Right lung (tissue), 2 donors: ENCODE measurements at regions not wholly inside any gene's neighbourhood (a gene's known extent, or its start where the extent isn't known, plus 50 kb on each side); places are given as distances from the start of the nearest gene placed in this dataset.

Experiments
- DNase-seq, 2 donors: peaks; one replicate each; pipeline ENCODE4 v3.0.0-alpha.2; 2013

GRCh38 chr5:2492476-2492875, 259.0 kb downstream of the IRX2 start:
- DNase-seq, result no peak

GRCh38 chr5:2491846-2492245, 259.6 kb downstream of the IRX2 start:
- no peak for DNase-seq

- DNase-seq, result no peak
Observed at GRCh38 chr5:2489306-2489705, 262.2 kb downstream of the IRX2 start.

DNA sequence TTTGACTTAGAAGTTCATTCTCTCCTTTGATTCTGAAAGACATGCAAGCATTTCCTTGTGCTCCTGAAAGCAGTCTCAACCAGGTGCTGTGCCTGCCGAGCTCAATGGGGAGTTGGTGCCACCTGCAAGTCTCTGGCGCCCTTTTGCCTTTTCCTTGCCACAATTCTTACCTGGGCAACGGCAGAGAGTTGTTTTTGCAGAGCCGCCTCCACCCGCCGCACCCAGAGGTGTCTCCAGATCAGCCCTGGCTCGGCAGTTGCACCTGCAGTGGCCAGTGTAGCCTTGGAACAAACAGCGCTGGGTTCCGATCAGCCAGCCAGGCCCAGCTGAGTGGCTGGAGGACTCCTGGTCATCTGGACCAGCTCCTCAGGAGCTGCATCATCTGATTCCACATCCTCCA, 262.9 kb downstream of the IRX2 start:
- no peak for DNase-seq

- DNase-seq, result no peak
Observed at GRCh38 chr5:2487152-2487763, 264.2 kb downstream of the IRX2 start.

DNA sequence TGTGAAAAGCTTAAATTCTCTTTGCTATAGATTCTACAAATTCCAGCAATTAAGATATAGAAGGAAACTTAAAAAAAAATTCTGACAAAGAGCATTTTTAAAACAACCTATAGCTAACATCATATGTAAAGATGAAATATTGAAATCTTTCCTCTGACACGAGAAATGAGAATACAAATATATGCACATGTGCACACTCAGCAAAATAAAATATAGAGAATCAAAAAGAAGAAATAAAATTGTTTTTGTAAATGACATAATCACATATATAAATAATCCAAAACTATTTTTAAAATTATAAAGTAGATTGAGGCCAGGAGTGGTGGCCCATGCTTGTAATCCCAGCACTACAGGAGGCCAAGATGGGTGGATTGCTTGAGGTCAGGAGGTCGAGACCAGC, 265.1 kb downstream of the IRX2 start:
- no peak for DNase-seq

- no peak for DNase-seq
Observed at GRCh38 chr5:2482778-2483177, 268.7 kb downstream of the IRX2 start.

DNA sequence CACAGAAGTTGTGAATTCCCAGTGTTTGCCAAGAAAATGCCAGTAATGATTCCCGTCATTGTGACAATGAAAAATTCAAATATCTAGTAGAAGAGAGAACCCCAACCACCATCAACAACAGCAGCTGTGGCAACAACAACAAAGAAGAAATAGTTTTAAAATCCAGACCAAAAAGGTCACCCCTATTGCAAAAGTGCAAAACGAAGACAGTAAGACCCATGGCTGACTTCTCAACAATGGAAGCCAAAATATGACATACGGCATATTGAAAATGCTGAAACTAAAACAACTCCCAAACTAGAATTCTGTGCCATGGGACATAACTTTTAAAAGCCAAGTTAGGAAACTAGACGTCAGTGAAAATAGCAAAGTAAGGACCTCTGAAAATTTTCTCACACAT, 270.6 kb downstream of the IRX2 start:
- peak; percentile 24 to 29 for DNase-seq

- no peak for DNase-seq
Observed at GRCh38 chr5:2475902-2476301, 275.6 kb downstream of the IRX2 start.

GRCh38 chr5:2472670-2473069, 278.8 kb downstream of the IRX2 start:
- DNase-seq, result no peak

GRCh38 chr5:2471152-2471879, 280.2 kb downstream of the IRX2 start:
- no peak for DNase-seq

- no peak for DNase-seq
Observed at GRCh38 chr5:2466966-2467365, 284.5 kb downstream of the IRX2 start.

DNA sequence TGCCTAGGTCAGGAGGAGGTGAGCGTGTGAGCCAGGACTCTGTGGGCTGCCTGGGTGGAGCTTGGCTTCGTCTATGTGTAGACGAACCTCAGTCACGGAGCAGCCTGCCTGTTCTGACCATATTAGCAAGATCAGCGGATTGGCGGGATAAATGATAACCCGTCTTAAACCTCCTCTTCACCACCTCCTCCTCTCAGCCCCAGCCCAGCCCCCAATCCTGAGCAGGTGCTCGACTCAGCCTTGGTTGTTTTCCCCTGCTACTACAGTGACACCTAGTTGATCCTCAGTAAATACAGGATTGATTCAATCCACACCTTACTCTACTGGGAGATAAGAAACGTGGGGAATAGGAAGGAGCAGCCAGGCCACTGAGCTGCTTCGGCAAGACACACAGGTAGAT, 286.1 kb downstream of the IRX2 start:
- DNase-seq, result no peak

DNA sequence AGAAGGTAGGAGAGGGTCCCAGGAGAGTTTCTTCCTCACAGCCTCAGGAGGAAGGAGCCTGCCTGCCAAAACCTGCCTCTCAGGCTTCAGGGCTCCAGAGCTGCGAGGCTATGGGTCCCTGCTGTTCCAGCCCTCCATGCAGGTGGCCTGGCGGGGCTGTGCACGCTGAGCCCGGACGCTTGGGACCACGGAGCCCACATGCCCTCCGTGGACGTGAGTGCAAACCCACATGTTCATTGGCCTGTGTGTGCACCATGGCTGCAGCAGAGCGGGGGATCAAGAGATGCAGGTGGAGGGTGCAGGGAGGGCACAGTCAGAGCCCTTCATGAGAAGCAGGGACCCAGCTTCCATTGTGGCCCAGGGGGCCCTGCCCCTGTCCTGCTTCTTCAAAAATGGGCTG, 287.3 kb downstream of the IRX2 start:
- DNase-seq, result no peak

- no peak for DNase-seq
Observed at GRCh38 chr5:2461701-2462691, 289.5 kb downstream of the IRX2 start.

GRCh38 chr5:2460098-2460497, 291.4 kb downstream of the IRX2 start:
- no peak for DNase-seq

DNA sequence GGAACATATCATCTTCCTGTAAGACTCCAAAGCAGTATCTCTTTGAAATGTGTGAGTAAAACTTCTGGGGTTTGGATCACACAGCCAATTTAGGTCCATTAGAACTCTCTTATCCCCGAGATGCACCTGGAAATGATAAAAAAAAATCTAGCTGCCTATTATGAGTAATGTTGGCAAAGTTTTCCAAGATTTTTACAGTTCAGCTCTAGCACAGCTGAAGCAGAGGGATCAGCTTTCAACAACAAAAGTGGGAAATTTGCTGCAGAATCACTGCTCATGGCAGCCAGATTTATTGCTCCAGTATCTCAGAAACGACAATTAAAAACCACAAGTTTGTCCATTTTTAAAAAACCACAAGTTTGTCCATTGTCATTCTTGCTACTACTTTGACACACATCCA, 292.2 kb downstream of the IRX2 start:
- DNase-seq, result no peak

- no peak for DNase-seq
Observed at GRCh38 chr5:2455878-2456277, 295.6 kb downstream of the IRX2 start.

- DNase-seq, result no peak
Observed at GRCh38 chr5:2454876-2455275, 296.6 kb downstream of the IRX2 start.

DNA sequence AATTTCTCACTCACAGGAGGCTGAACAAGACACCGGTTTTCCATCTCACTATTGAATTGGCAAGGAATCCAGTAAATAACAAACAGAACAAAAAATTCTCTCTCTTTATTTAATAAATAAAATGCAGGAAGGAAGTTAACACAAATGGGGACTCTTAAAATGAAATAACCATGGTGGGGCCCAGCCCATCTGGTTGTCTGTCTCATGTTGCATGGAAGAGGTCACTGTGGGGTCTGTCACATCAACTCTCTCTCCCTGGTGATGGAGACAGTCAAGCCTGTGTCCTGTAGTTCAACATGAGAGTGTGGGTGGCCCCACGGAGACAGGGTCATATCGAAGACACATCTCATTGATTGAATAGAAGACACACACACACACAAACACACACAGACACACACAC, 297.7 kb downstream of the IRX2 start:
- DNase-seq, result peak; percentile 31 to 40

DNA sequence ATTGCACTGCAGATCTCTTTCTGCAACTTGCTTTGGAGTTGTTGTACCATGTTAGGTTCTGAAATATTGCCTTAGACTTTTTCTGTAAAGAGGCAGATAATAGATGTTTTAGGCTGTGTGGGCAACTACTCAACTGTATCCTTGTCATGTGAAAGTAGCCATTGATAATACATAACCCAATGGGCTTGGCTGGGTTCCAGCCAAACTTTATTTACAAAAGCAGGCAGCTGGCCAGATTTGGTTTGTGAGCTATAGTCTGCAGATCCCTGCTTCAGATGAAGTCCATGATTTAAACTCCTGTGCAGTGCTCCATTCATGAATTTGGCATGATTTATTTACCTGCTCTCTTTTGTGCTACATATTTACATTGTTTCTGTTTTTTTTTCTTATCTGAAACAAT, 300.4 kb downstream of the IRX2 start:
- no peak for DNase-seq

GRCh38 chr5:2442496-2443354, 308.8 kb downstream of the IRX2 start:
- peak; percentile 70 to 74 for DNase-seq
